ENCODE measurements at regions not wholly inside any gene's neighbourhood (a gene's known extent, or its start where the extent isn't known, plus 50 kb on each side); places are given as distances from the start of the nearest gene placed in this dataset.

GRCh38 chr5:10856683-10857337 is 95.8 kb upstream of the DAP start:
- POLR2A ChIA-PET = no interaction called here
- ATAC-seq = no peak
- H3K4me3 Mint-ChIP-seq = peak overlapping the region in 1 of 10 donors; percentile 26
- peaks cover 9 to 37% (median 19%) of the 10 kb centered on the region in 5 donors for H3K27me3 Mint-ChIP-seq
- H3K27ac Mint-ChIP-seq = no peak overlapping the region
- peak in 2 of 10 donors; percentile 5 to 11 for DNase-seq
- no peaks in the 10 kb centered on the region for H3K9me3 Mint-ChIP-seq
- peaks cover 0 to 2% (median 0%) of the 10 kb centered on the region in 3 donors for H3K36me3 Mint-ChIP-seq
- peaks cover 0 to 7% (median 5%) of the 10 kb centered on the region in 4 donors for H3K4me1 Mint-ChIP-seq

GRCh38 chr5:10856071-10856470 is 95.0 kb upstream of the DAP start:
- ATAC-seq = no peak
- Mint-ChIP-seq H3K4me1 (peaks cover 0 to 7% (median 5%) of the 10 kb centered on the region in 4 donors), H3K27me3 (peaks cover 9 to 30% (median 18%) of the 10 kb centered on the region in 5 donors), H3K36me3 (peaks cover 0 to 2% (median 0%) of the 10 kb centered on the region in 3 donors), H3K4me3 (no peak overlapping the region), H3K27ac (no peak overlapping the region), H3K9me3 (no peaks in the 10 kb centered on the region)
- DNase-seq = no peak
- POLR2A ChIA-PET = no interaction called here

GRCh38 chr5:10854506-10855277 is 93.7 kb upstream of the DAP start:
- no peak for DNase-seq
- Mint-ChIP-seq H3K9me3 (no peaks in the 10 kb centered on the region), H3K36me3 (peaks cover 0 to 2% (median 0%) of the 10 kb centered on the region in 3 donors), H3K27me3 (peaks cover 9 to 25% (median 17%) of the 10 kb centered on the region in 5 donors), H3K4me3 (no peak overlapping the region), H3K4me1 (peaks cover 0 to 7% (median 5%) of the 10 kb centered on the region in 4 donors), H3K27ac (no peak overlapping the region)
- ATAC-seq = no peak
- POLR2A ChIA-PET = no interaction called here

- Mint-ChIP-seq H3K4me3 (no peak overlapping the region), H3K27me3 (peaks cover 3 to 15% (median 10%) of the 10 kb centered on the region in 5 donors), H3K27ac (no peak overlapping the region), H3K4me1 (peaks cover 0 to 7% (median 5%) of the 10 kb centered on the region in 4 donors), H3K9me3 (peaks cover 0 to 6% (median 0%) of the 10 kb centered on the region in 9 donors), H3K36me3 (peaks cover 0 to 2% (median 0%) of the 10 kb centered on the region in 3 donors)
- ATAC-seq (no peak), DNase-seq (no peak)
- POLR2A ChIA-PET = interaction anchor here (0.6 kb wide), 1 partner anchor 590 kb away, joined by 3 read pairs; no protein-coding TSS in a partner anchor
Measured at GRCh38 chr5:10853154-10853553, 92.1 kb upstream of the DAP start.

- POLR2A ChIA-PET = no interaction called here
- DNase-seq = no peak
- H3K27ac Mint-ChIP-seq = no peak overlapping the region
- ATAC-seq = no peak
- H3K36me3 Mint-ChIP-seq = peaks cover 0 to 5% (median 0%) of the 10 kb centered on the region in 3 donors
- H3K27me3 Mint-ChIP-seq = peaks cover 0 to 16% (median 8%) of the 10 kb centered on the region in 5 donors
- H3K9me3 Mint-ChIP-seq = peaks cover 0 to 16% (median 5%) of the 10 kb centered on the region in 9 donors
- no peaks in the 10 kb centered on the region for H3K4me1 Mint-ChIP-seq
- H3K4me3 Mint-ChIP-seq = no peak overlapping the region
Measured at GRCh38 chr5:10849278-10849677, 88.2 kb upstream of the DAP start.

GRCh38 chr5:10844016-10844415 is 83.0 kb upstream of the DAP start:
- peaks cover 0 to 6% (median 0%) of the 10 kb centered on the region in 3 donors for H3K36me3 Mint-ChIP-seq
- no peak overlapping the region for H3K27ac Mint-ChIP-seq
- peaks cover 0 to 21% (median 13%) of the 10 kb centered on the region in 9 donors for H3K9me3 Mint-ChIP-seq
- no peak overlapping the region for H3K4me3 Mint-ChIP-seq
- peaks cover 2 to 24% (median 16%) of the 10 kb centered on the region in 5 donors for H3K27me3 Mint-ChIP-seq
- no peaks in the 10 kb centered on the region for H3K4me1 Mint-ChIP-seq
- POLR2A ChIA-PET = no interaction called here
- ATAC-seq (no peak), DNase-seq (no peak)

- H3K27me3 Mint-ChIP-seq = peaks cover 2 to 30% (median 22%) of the 10 kb centered on the region in 5 donors
- no peak overlapping the region for H3K27ac Mint-ChIP-seq
- DNase-seq (no peak), ATAC-seq (no peak)
- H3K4me3 Mint-ChIP-seq = no peak overlapping the region
- peaks cover 0 to 6% (median 0%) of the 10 kb centered on the region in 3 donors for H3K36me3 Mint-ChIP-seq
- POLR2A ChIA-PET = no interaction called here
- no peaks in the 10 kb centered on the region for H3K4me1 Mint-ChIP-seq
- peaks cover 0 to 21% (median 9%) of the 10 kb centered on the region in 9 donors for H3K9me3 Mint-ChIP-seq
Measured at GRCh38 chr5:10842823-10843222, 81.8 kb upstream of the DAP start.

GRCh38 chr5:10839916-10840599 is 79.0 kb upstream of the DAP start:
- DNase-seq (no peak), ATAC-seq (no peak)
- no peaks in the 10 kb centered on the region for H3K4me1 Mint-ChIP-seq
- H3K36me3 Mint-ChIP-seq = peaks cover 0 to 6% (median 0%) of the 10 kb centered on the region in 3 donors
- no peak overlapping the region for H3K4me3 Mint-ChIP-seq
- peaks cover 0 to 21% (median 9%) of the 10 kb centered on the region in 9 donors for H3K9me3 Mint-ChIP-seq
- POLR2A ChIA-PET = no interaction called here
- no peak overlapping the region for H3K27ac Mint-ChIP-seq
- H3K27me3 Mint-ChIP-seq = peaks cover 2 to 28% (median 21%) of the 10 kb centered on the region in 5 donors

- DNase-seq (no peak), ATAC-seq (no peak)
- POLR2A ChIA-PET = no interaction called here
- H3K27ac Mint-ChIP-seq = no peak overlapping the region
- peaks cover 2 to 26% (median 15%) of the 10 kb centered on the region in 5 donors for H3K27me3 Mint-ChIP-seq
- no peaks in the 10 kb centered on the region for H3K4me1 Mint-ChIP-seq
- H3K9me3 Mint-ChIP-seq = peaks cover 0 to 12% (median 3%) of the 10 kb centered on the region in 9 donors
- no peaks in the 10 kb centered on the region for H3K36me3 Mint-ChIP-seq
- no peak overlapping the region for H3K4me3 Mint-ChIP-seq
Measured at GRCh38 chr5:10839118-10839517, 78.1 kb upstream of the DAP start.

GRCh38 chr5:10838038-10838437 is 77.0 kb upstream of the DAP start:
- DNase-seq (no peak), ATAC-seq (no peak)
- Mint-ChIP-seq H3K27ac (no peak overlapping the region), H3K36me3 (no peaks in the 10 kb centered on the region), H3K4me3 (no peak overlapping the region), H3K9me3 (peaks cover 0 to 6% (median 0%) of the 10 kb centered on the region in 9 donors), H3K27me3 (peaks cover 2 to 22% (median 18%) of the 10 kb centered on the region in 5 donors), H3K4me1 (no peaks in the 10 kb centered on the region)
- POLR2A ChIA-PET = no interaction called here

GRCh38 chr5:10836986-10837385 is 76.0 kb upstream of the DAP start:
- H3K36me3 Mint-ChIP-seq = no peaks in the 10 kb centered on the region
- H3K27me3 Mint-ChIP-seq = peaks cover 0 to 20% (median 18%) of the 10 kb centered on the region in 5 donors
- no peak overlapping the region for H3K27ac Mint-ChIP-seq
- DNase-seq = no peak
- no peak for ATAC-seq
- no peaks in the 10 kb centered on the region for H3K4me1 Mint-ChIP-seq
- no peak overlapping the region for H3K4me3 Mint-ChIP-seq
- POLR2A ChIA-PET = no interaction called here
- H3K9me3 Mint-ChIP-seq = no peaks in the 10 kb centered on the region

GRCh38 chr5:10834695-10835094 is 73.7 kb upstream of the DAP start:
- Mint-ChIP-seq H3K27ac (no peak overlapping the region), H3K27me3 (peaks cover 0 to 25% (median 13%) of the 10 kb centered on the region in 5 donors), H3K36me3 (no peaks in the 10 kb centered on the region), H3K4me1 (no peaks in the 10 kb centered on the region), H3K9me3 (no peaks in the 10 kb centered on the region), H3K4me3 (no peak overlapping the region)
- POLR2A ChIA-PET = no interaction called here
- no peak for ATAC-seq
- DNase-seq = no peak

GRCh38 chr5:10832987-10833386 is 72.0 kb upstream of the DAP start:
- Mint-ChIP-seq H3K4me1 (no peaks in the 10 kb centered on the region), H3K36me3 (no peaks in the 10 kb centered on the region), H3K9me3 (no peaks in the 10 kb centered on the region), H3K4me3 (no peak overlapping the region), H3K27me3 (peaks cover 0 to 14% (median 3%) of the 10 kb centered on the region in 5 donors), H3K27ac (no peak overlapping the region)
- DNase-seq (no peak), ATAC-seq (no peak)
- POLR2A ChIA-PET = no interaction called here
